GM19043 (cell line): ENCODE measurements at regions not wholly inside any gene's neighbourhood (a gene's known extent, or its start where the extent isn't known, plus 50 kb on each side); places are given as distances from the start of the nearest gene placed in this dataset.

Experiments
- ATAC-seq: cut with Tn5 transposase; IDR thresholded peaks from one replicate; pipeline ENCODE4 v1.9.1; 2021; ENCODE audit warnings: low read depth; ENCODE audit not compliant: unreplicated experiment

DNA sequence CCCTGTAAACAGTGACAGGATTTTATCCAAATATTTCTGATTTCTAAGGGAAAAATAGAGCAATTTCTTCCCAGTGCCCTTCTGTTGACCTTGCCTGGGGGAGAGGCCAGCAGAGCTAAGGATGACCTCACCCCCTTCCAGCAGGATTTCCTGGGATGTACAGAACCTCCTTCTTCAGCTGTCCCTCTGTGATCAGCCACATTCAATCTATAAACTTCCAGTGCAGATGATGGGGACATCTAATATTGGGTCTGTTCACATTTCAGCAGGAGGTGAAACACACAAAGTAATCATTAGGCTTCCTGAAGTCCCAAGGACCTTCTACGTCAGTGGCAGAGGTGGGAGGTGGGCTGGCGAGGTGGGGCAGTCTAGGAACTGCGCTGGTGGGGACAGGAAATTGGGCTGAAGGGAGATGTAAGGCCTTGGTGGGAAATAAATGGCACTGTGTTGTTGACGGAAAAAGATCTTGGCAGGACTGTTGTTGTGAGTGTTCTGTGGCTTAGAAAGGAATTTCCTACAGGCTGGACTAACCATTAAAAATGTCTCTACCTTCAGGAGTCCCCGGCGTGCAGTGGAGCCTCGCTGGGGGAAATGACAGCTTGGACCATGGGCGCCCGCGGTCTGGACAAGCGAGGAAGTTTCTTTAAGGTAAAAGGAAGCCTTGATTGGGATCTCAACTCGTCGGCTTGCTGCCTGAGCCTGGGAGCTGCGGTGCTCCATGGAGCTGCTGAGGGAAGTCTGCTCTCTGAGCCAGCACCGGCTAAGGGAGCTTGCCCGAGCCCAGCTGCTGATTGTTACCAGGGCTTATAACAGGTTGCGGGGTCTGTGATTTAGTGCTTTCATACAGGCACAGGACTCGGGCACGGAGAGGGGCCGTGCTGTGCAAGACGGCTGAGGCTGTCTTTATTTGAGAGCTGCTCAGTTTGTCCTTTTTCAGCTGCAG lies 127.9 kb upstream of the NAA20 start:
- no peak for ATAC-seq

DNA sequence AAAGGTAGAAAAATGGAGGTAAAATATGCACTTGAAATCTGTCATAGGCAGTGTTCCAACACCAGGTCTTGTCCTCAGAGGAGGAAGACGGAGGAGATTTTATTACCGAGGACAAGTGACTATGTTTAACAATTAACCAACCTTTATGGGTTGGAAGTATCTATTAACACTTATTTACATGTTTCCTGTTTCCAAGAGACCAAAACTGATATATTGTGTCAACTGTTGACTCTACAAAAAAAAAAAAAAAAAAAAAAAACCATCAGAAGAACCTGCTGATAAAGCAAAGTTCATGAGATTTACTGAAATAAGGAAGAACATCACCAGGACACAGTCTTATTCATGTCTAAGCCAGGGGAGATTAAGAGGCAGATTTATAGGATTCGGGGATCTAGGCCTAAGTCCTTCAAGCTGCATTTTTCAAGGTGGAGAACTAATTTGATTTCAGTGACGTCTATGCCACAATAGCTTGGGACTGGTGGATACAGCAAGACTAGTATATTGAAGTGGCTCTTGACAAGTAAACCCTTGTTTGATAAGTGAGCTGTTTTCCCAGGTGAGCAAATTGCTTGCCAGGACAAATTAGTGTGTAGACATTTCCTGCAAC lies 126.6 kb upstream of the NAA20 start:
- no peak for ATAC-seq

DNA sequence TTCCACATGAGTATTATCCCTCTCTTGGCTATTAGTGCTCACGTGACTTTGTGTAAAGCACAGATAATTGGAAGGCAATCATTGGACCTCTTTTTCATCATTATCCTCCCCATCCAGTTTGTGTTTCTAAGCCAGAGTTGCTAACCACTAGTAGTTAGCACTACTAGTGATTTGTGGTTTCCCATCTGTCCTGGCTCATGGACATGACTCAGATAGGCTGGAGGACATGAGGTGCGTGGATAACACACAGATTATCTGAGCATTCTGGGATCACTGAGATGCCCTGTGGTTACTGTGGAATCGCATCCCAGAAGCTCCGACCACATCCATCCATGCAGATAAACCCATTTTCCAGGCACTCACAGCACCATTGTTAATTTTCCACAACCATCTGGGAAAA lies 123.8 kb upstream of the NAA20 start:
- ATAC-seq, result no peak

DNA sequence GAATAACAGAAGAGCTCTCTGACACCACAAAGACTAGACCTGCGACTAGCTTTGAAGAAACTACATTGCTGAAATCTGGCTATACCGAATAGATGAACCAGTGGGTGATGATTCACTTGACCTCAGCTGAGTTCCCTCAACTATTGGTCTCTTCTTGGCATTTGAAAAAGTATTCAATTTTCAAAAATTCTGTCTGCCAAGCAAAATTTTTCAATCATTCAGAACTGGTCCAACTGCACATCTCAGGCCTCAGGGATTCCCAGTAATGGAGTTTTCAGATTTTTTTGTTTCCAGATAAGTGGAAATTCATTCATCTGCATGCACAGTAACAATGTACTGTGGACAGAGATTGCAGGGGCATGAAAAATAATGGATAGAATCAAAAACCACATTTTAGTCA lies 121.4 kb upstream of the NAA20 start:
- no peak for ATAC-seq

DNA sequence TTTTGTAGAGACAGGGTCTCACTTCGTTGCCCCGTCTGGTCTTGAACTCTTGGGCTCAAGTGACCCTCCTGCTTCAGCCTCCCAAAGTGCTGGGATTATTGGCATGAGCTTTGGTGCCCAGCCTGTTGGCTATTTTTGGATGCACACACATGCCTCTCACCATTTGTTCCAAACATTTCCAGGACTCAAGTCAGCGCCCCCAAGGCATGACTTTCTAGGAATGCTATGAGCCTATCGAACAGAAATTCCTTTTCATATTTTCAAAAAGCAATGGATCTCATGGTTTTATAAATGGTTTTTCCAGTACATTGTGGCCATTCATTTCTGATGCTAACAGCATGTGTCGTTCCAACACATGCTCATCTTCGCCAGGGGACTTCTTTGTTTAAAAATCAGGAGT lies 119.3 kb upstream of the NAA20 start:
- ATAC-seq, result no peak

DNA sequence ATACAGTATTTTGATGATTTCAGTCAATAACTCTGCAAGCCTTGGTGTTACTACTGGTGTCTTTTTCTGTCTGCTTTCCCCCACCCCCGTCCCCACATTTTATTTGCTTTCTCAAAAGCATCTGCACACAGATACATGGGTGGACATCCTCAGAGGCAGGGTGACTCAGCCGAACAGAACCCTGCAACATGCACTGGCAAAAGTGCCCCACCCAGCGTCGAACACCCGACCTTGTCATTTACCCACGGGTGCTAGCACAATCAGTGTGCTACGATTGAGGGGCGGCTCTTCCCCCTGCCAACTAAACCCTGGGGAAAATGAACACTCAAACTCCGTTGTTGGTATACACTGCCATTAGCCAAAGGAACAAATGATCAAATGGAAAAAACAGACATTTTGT lies 115.9 kb upstream of the NAA20 start:
- ATAC-seq, result no peak

DNA sequence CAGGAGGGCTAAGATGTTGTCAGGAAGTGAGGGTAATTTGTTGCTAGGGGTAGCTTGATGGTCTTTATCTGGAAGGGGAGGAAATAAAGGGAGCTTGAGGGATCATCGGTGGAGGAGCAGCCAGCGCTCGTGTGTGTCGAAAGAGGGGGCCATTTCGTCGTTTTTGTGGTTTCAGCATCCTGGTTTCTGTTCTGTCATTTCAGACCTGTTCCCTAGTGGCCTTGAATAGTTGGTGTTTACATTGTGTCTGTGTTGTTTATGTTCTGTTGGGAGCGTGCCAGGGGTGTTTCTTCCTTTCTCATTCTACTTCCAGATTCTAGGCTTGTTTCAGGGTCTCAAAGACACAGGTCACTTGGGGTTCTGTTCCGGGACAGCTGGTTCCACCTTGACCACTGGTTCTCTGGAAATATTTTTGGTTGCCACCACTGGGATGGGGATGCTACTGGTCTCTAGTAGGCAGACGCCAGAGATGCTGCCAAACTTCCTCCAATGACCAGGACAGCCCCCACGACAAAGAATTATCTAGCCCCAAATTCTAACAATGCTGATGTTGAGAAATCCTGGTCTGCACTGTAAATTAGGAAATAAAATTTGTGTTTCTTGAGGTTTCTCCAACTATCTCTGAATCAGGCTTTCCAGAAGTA lies 113.9 kb upstream of the NAA20 start:
- ATAC-seq, result no peak

DNA sequence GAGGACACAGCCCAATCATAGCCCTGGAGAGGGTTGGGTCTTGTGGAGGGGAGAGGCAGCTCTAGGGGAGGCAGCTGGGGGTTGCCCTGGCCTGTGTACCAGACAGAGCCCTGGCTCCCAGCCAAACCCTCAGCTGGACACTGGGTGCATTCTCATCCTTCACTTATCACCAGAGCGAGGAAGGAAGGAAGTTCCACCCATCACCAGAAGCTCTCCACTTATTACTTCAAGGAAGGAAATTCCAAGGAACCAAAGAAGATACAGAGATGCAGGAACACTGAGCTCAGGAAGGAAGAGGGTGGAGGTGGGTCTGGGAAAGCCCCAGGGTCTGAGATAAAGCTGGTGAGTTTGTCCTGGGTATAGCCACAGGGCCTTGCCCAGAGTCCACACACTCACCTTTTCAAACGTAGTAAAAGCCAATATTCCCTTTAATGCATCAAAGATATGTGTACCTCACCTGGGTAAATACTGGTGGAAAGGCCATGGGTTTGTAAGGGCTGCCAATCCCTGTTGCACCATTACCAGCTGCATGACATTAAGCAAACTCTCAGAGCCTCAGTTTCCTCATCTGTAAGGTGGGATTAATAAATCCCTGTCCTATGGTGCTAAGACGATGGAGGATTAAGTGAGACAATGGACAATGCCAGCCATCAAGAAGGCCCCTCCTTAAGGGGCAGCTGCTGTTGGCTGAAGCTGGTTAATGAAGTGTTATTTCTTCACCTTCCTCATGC lies 109.7 kb upstream of the NAA20 start:
- no peak for ATAC-seq

DNA sequence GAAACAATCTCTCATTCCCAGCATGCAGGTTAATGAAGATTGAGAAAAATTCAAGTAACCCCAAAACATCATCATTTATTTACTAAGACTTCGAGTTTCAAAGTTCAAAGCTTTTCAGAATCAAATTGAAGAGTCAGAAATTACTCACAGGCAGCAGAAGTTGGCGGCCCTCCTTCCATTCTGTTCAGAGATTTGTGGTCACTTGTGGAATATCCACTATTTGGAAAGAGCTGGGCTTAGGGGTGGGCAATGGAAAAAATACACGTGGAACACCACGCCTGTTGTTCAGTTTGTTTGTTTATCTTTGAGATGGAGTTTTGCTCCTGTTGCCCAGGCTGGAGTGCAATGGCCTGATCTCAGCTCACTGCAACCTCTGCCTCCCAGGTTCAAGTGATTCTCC lies 108.6 kb upstream of the NAA20 start:
- ATAC-seq, result no peak

DNA sequence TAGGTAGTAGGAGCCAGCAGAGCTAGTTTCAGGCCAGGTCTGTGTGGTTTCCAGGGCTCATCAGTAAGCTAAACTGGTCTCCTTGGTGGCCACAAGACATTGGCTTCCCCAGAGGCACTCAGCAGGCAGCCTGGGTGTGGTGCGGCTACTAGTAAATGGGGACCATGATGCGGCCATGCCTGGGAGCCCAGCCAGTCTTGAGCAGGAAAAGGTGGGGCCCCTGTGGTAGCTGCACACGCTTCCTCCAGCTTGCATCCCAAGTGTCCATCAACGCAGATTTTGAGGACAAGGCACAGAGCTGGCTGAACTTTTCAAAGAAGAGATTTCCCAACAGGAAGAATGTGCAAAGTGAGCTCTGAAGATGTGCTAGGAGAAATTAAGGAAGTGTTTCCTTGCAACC lies 107.4 kb upstream of the NAA20 start:
- ATAC-seq, result no peak

DNA sequence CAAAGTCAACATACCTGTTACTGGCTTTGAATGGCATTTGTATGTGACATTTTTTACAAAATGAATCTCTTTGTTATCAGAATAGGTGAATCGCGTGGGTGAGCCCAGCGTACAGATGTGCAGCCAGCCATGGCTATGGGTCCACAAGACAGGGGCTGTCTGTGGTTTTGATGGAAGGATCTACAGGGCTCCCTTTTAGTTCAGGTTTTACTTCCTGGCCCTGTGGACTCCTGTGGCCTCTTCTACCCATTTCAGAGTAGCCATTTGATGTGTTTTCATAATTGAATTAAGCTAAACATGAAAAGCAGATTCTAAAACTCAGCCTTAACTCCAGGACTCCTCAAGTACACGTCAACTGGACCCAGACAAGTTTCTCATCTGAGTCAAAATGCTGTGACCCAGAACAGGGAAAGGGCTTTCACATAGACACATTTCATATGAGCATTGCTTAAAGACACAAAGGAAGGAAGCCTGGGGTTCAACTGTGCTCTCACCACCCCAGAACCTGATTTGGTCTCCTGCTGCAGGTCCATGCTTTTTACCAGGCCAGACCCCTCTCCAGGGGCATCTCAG lies 105.3 kb upstream of the NAA20 start:
- no peak for ATAC-seq

DNA sequence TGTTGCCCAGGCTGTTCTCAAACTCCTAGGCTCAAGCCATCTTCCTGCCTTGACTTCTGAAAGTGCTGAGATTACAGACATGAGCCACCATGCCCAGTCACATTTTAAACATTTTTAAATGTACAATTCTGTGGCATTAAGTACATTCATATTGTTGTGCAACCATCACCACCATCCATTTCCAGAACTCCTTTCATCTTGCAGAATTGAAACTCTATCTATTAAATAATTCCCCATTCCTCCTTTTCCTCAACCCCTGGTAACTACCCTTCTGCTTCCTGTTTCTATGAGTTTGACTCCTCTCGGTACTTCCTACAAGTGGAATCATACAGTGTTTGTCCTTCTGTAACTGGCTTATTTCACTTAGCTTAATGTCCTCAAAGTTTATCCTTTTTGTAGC lies 103.8 kb upstream of the NAA20 start:
- ATAC-seq, result no peak

DNA sequence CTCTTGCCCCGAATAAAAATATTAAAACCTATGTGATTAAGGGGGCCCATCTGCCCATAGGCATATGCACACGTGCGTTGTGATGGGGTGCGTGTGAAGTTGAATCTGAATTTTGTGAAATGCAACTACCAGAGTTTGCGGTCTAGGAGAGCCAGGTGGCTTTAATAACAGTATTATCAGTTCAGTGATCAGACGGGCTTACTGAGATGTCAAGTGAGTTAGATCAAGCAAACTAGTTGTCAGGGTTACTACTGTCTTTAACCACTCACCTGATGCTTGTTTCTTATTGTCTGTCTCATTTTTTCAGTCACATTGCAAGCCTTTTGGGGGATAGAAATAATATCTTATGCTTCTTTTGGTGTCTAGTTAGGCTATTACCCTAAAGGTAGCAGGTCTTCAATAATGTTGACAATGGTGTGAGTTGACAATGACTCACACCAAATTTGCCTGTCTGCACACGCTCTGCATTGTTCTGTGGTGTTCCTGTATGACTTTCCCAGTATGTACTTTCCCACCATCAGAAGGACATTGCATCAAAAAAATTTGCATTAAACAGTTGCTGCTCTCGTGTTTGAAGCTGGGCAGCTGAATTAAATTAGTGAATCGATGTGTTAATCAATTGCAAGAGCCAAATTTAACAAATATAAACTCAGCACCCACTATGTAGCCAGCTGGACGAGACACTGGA lies 103.1 kb upstream of the NAA20 start:
- no peak for ATAC-seq

DNA sequence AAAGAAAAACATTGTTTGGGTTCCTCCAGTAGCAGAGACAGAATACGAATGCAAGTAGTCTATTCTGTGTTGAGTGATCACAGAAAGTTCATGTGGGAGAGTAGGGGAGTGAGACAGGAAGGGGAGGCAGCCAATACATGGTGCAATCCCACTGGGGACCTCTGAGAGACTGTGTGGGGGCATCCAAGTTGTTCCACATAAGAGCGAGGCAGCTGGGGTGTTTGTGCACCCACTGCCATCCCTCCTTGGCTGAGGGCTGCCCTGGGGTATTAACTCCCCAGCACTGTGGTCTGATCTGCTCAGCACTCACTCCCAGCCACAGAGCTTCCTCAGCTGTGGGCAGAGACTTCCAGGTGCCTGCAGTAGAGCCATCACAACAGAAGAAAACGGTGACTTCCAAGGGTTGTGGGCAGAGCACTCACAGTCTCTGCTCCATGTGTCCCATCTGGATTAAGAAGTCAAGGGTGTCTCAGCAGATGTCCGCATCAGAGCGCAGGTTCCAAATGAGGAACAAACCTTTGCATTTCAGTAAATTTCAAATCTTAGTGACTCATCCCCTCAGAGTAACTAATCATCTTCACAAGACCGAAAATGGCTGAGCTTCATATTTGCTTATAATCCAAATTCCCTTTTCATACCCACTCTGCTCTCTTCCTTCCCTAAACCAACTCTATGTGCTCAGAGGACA lies 101.9 kb upstream of the NAA20 start:
- ATAC-seq, result no peak

DNA sequence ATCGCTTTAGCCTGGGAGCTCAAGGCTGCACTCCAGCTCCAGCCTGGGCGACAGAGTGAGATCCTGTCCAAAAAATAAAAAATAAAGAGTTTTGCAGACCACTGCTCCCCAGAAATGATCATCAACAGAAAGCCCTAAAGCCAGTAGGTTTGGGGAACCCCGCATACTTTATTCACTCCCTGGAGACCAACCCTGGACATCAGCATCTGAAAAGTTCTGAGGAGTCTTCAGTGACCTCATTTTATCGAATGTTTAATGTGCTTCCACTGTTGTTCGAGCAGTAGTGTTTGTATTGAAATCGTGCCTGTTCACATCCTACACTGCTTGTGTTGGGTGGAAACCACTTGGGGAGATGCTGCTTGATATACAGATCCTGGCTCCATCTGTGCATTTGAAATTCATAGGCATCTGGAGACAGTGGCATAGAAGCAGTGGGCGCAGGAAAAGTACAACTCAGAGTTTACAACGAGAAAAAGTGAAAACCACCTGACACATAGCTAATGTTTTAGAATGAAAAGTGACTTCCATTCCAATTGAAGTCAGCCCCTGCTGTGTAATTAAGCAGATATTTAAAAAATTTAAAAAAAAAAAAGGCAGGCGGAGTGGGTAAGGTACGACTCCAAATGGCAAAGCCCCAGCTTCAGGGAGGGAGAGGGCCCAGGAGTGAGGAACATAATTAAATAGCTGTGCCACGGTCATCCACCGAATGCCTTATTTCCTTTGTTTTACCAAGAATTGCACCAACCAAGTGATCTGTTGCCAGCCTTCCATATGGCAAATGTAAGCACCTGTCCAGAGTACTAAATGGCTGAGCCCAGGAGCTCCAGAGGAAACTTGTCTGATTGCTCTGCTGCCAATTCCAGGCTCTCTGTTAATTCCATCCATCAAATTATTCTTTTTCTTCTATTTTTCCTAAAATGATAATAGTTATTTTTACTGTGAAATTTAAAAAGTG lies 100.4 kb upstream of the NAA20 start:
- no peak for ATAC-seq

DNA sequence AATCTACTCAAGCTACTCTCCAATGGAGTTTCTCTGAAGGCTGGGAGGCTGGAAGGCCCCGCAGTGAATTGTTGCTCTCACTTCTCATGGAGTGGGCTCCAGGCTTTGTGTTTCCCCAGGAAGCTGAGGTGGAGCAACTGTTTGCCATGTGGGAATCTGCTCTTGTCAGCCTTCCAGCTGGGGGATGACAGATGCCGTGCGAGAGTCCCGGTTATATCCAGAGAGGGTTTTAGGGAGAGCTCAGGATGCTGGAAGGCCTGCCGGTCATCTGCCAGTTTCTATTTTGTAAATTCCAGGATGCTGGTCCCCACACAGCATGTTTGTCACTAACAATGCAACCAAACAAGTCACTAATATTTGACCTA lies 98.2 kb upstream of the NAA20 start:
- ATAC-seq, result no peak

DNA sequence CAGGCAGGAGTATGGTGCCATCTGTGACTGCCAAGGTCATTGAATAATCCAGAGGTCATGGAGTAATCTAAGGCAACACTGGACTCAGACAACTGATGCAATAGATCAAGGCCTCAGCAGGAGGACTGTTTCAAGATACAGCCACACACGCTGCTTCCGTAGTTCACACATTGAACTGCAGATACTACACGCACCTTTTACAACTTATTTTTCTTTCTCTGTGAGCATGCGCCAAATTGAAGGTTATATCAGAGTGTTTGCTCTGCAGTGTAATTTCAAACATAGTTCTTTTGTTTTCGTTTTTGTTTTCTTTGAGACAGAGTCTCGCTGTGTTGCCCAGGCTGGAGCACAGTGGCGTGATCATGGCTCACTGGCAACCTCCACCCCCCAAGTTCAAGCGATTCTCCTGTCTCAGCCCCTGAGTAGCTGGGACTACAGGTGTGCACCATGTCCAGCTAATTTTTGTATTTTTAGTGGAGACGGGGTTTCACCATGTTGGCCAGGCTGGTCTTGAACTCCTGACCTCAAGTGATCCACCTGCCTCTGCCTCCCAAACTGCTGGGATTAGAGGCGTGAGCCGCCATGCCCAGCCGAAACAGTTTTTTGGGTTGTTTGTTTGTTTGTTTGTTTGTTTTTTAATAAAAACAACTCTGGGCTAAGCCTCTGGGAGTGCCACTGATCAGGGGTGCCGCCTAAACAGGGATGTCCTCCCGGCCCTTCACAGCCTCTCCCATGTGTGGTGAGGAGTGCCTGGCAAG lies 96.6 kb upstream of the NAA20 start:
- ATAC-seq, result no peak

DNA sequence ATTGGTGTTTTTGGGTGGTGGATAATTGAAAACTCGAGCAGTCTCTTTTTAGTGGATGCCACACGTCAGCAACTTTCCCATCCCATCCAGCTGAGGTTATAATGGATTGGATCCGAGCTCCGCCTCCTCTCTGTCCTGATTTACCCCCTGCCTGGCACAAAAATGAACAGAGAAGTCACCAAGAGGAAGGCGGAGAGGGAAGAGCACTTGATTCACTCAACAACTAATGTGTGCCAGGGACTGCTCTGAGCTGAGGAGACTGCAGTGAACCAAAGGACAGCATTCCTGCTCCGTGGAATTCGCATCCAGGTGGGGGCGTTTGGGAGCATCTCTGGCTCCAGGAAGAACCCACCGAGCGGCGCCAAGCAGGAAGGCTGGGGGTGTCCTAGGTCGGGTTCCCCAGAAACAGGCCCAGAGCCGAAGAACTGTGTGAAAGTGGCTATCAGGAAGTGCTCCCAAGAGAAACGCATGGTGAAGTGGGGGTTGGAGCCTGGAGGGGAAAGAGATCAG lies 95.8 kb upstream of the NAA20 start:
- ATAC-seq, result no peak
